GM12878 (cell line): ENCODE measurements at regions not wholly inside any gene's neighbourhood (a gene's known extent, or its start where the extent isn't known, plus 50 kb on each side); places are given as distances from the start of the nearest gene placed in this dataset.

Source experiments
- ATAC-seq: fragments of 200-7000 bp; cut with Tn5 transposase; 3 replicates; pipeline ENCODE4 v1.9.1; 2020; ENCODE audit warnings: mild to moderate bottlenecking, moderate library complexity
- BruUV-seq: library from RNA; stranded (reverse); fragments of 400-500 nt; replicated peaks from 2 replicates; lab custom pipeline; 2021; lab: Mats Ljungman, UMichigan
- CTCF ChIA-PET: fragments of 300-600 bp; sonication (Branson Sonifier 250); formaldehyde crosslinking; extraction: SDS; loops from one replicate; lab custom pipeline; 2021; ENCODE audit warnings: inconsistent platforms; lab: Yijun Ruan, JAX
- POLR2A ChIA-PET: fragments of 350-600 bp; formaldehyde crosslinking; extraction: SDS; loops from one replicate; lab custom pipeline; 2021; ENCODE audit warnings: inconsistent platforms; lab: Charles Lee
- RAD21 ChIA-PET: fragments of 300-600 bp; sonication (Branson Sonifier 250); formaldehyde crosslinking; loops from one replicate; lab custom pipeline; 2023; ENCODE audit warnings: antibody characterized with exemption; ENCODE audit not compliant: unreplicated experiment; lab: Charles Lee
- SMC1A ChIA-PET: fragments of 300-600 bp; sonication (Branson Sonifier 250); formaldehyde crosslinking; loops from one replicate; lab custom pipeline; 2023; ENCODE audit not compliant: unreplicated experiment, uncharacterized antibody; lab: Charles Lee
- DNase-seq: peaks from one replicate; pipeline ENCODE4 v3.0.0-alpha.2; 2011; ENCODE audit warnings: low read depth, low spot score
- FAIRE-seq: peaks from 3 replicates; lab custom pipeline; 2011; peaks lifted over from hg19 to GRCh38; lab: Jason Lieb, UNC
- H2AFZ ChIP-seq: 2 replicates; pipeline ENCODE4 v1.6.0; 2011; ENCODE audit warnings: low read depth, low read length, control low read depth; ENCODE audit not compliant: control insufficient read depth
- H3K27ac ChIP-seq: 2 replicates; pipeline ENCODE4 v1.5.1; 2011; ENCODE audit warnings: control low read depth; ENCODE audit not compliant: control insufficient read depth, insufficient read depth
- H3K27me3 ChIP-seq, 2 experiments: replicated peaks in 1 of 2; 2 replicates each; pipeline versions ENCODE4 v1.6.0 to v1.6.1; 2011; ENCODE audit warnings: low read length in 1 of 2; ENCODE audit not compliant: control insufficient read depth in 2 of 2, insufficient read depth in 2 of 2
- H3K36me3 ChIP-seq, 2 experiments: 2 replicates each; pipeline ENCODE4 v1.5.1; 2011; ENCODE audit warnings: low read length in 1 of 2; ENCODE audit not compliant: control insufficient read depth in 2 of 2, insufficient read depth in 2 of 2
- H3K4me1 ChIP-seq: 2 replicates; pipeline ENCODE4 v1.6.1; 2011; ENCODE audit warnings: mild to moderate bottlenecking, low read length, moderate library complexity, mixed read lengths; ENCODE audit not compliant: control insufficient read depth, insufficient read depth
- H3K4me2 ChIP-seq: 2 replicates; pipeline ENCODE4 v1.6.0; 2011; ENCODE audit warnings: control low read depth; ENCODE audit not compliant: control insufficient read depth, insufficient read depth
- H3K4me3 ChIP-seq: fragments of 200-600 bp; sonication (generic); 2 replicates; pipeline ENCODE4 v1.5.1; 2016
- H3K79me2 ChIP-seq: 2 replicates; pipeline ENCODE4 v1.6.0; 2011; ENCODE audit warnings: low read length; ENCODE audit not compliant: control insufficient read depth, insufficient read depth
- H3K9ac ChIP-seq: 2 replicates; pipeline ENCODE4 v1.8.0; 2011; ENCODE audit warnings: low read length, control low read depth, mixed read lengths; ENCODE audit not compliant: control insufficient read depth, insufficient read depth
- H3K9me3 ChIP-seq: replicated peaks from 3 replicates; pipeline ENCODE4 v1.5.1; 2011; ENCODE audit warnings: mild to moderate bottlenecking, low read length; ENCODE audit not compliant: control insufficient read depth, insufficient read depth
- H4K20me1 ChIP-seq: 2 replicates; pipeline ENCODE4 v1.6.0; 2011; ENCODE audit not compliant: control insufficient read depth, insufficient read depth
- ATF3 ChIP-seq: IDR thresholded peaks from 2 replicates; pipeline ENCODE4 v1.6.1; 2011; ENCODE audit warnings: low read depth, mild to moderate bottlenecking, low read length, moderate library complexity, borderline replicate concordance; ENCODE audit errors: extremely low read depth
- BRCA1 ChIP-seq: IDR thresholded peaks from 2 replicates; pipeline ENCODE4 v1.6.1; 2011; ENCODE audit warnings: low read depth, low read length, improper control_type of control experiment
- CREB1 ChIP-seq: IDR thresholded peaks from 2 replicates; pipeline ENCODE4 v1.6.1; 2012; ENCODE audit warnings: low read depth, mild to moderate bottlenecking, inconsistent platforms
- MEF2B ChIP-seq: fragments of 450-650 bp; IDR thresholded peaks from 2 replicates; pipeline ENCODE4 v1.6.1; 2018; ENCODE audit warnings: mild to moderate bottlenecking, moderate library complexity; ENCODE audit not compliant: partially characterized antibody, poor library complexity, severe bottlenecking
- NKRF ChIP-seq: fragments of 450-650 bp; conservative IDR thresholded peaks from 2 replicates; pipeline ENCODE4 v1.6.1; 2017; ENCODE audit warnings: mild to moderate bottlenecking, moderate library complexity
- NR2F1 ChIP-seq: fragments of 450-650 bp; conservative IDR thresholded peaks from 2 replicates; pipeline ENCODE4 v1.6.1; 2017; ENCODE audit warnings: mild to moderate bottlenecking
- PBX3 ChIP-seq: IDR thresholded peaks from 2 replicates; pipeline ENCODE4 v1.6.1; 2011; ENCODE audit warnings: mild to moderate bottlenecking, low read depth, low read length, moderate library complexity; ENCODE audit not compliant: insufficient replicate concordance
- PML ChIP-seq: IDR thresholded peaks from 2 replicates; pipeline ENCODE4 v1.6.1; 2012; ENCODE audit warnings: low read length, inconsistent platforms
- RAD51 ChIP-seq: fragments of 450-650 bp; IDR thresholded peaks from 2 replicates; pipeline ENCODE4 v1.6.1; 2016; ENCODE audit warnings: moderate library complexity, mild to moderate bottlenecking, inconsistent platforms
- RB1 ChIP-seq: fragments of 450-650 bp; formaldehyde crosslinking; IDR thresholded peaks from 2 replicates; pipeline ENCODE4 v1.6.1; 2017; ENCODE audit warnings: mild to moderate bottlenecking, borderline replicate concordance
- RFX5 ChIP-seq: IDR thresholded peaks from 2 replicates; pipeline ENCODE4 v1.6.1; 2011; ENCODE audit warnings: low read depth, low read length, improper control_type of control experiment
- SMC3 ChIP-seq: IDR thresholded peaks from 2 replicates; pipeline ENCODE4 v1.6.1; 2011; ENCODE audit warnings: low read length, improper control_type of control experiment, borderline replicate concordance
- SPI1 ChIP-seq: IDR thresholded peaks from 2 replicates; pipeline ENCODE4 v1.6.1; 2011; ENCODE audit warnings: low read depth, mild to moderate bottlenecking, low read length, moderate library complexity, borderline replicate concordance; ENCODE audit not compliant: insufficient read depth
- SREBF1 ChIP-seq: IDR thresholded peaks from 2 replicates; pipeline ENCODE4 v1.6.1; 2012; ENCODE audit warnings: mild to moderate bottlenecking, low read length
- SRF ChIP-seq, 2 experiments: IDR thresholded peaks; 2 replicates each; pipeline ENCODE4 v1.6.1; 2011; ENCODE audit warnings: low read depth in 2 of 2, low read length in 2 of 2, mild to moderate bottlenecking in 1 of 2, moderate library complexity in 1 of 2
- TCF12 ChIP-seq: IDR thresholded peaks from 2 replicates; pipeline ENCODE4 v1.6.1; 2011; ENCODE audit warnings: low read depth, mild to moderate bottlenecking, low read length
- YY1 ChIP-seq: IDR thresholded peaks from 2 replicates; pipeline ENCODE4 v1.6.1; 2011; ENCODE audit warnings: low read depth, mild to moderate bottlenecking, low read length
- WGBS: methylation state at CpG from one replicate; pipeline ENCODE4 v1.1.6; 2016; ENCODE audit warnings: low lambda C conversion rate; ENCODE audit not compliant: insufficient replicate concordance, insufficient coverage; ENCODE audit errors: missing lambda C conversion rate; 5-methylcytosine and 5-hydroxymethylcytosine counted together
- in situ Hi-C: fragments of 300-500 bp; cut with MboI; formaldehyde crosslinking; loops from 9 replicates; pipeline ENCODE4 v1.14.3; 2018; ENCODE audit warnings: mixed read lengths
- intact Hi-C: fragments of 100-400 bp; cut with micrococcal nuclease; formaldehyde crosslinking; loops from one replicate; pipeline ENCODE4 v1.14.2; 2022; ENCODE audit not compliant: unreplicated experiment

GRCh38 chr1:187876775-187877174, 1048.0 kb downstream of the PLA2G4A start (continued):
- TF ChIP-seq NR2F1 (no peak), NKRF (no peak)

- Histone ChIP-seq H3K9me3 (no peaks in the 10 kb centered on the region; the same call in 2 of the 3 replicates), H3K9ac (no peak overlapping the region), H2AFZ (no peak overlapping the region), H3K4me3 (no peak overlapping the region), H3K27ac (no peak overlapping the region), H3K4me2 (no peak overlapping the region), H3K36me3 (no peaks in the 10 kb centered on the region), H3K27me3 (no peaks in the 10 kb centered on the region), H3K79me2 (no peaks in the 10 kb centered on the region), H3K4me1 (no peaks in the 10 kb centered on the region), H4K20me1 (no peaks in the 10 kb centered on the region)
- 5% methylated on average over 5 of the region's 5 CpGs for WGBS
- ChIA-PET CTCF (no interaction called here), SMC1A (interaction anchor here (1.5 kb wide), 1 partner anchor 44 kb away, joined by 3 read pairs; no protein-coding TSS in a partner anchor), RAD21 (no interaction called here), POLR2A (no interaction called here)
- FAIRE-seq (no peak), DNase-seq (no peak), ATAC-seq (no peak)
- intact Hi-C loops (loop anchor here (5.0 kb wide), 1 partner anchor 110 kb away; no protein-coding TSS in a partner anchor), in situ Hi-C loops (no loop called here)
- no TSS peak for BruUV-seq
- no peak for TF ChIP-seq SPI1
- no peak for TF ChIP-seq BRCA1
- no peak for TF ChIP-seq MEF2B
- TF ChIP-seq PML: no peak
- TF ChIP-seq RB1: no peak
- no peak for TF ChIP-seq TCF12
- no peak for TF ChIP-seq SREBF1
- no peak for TF ChIP-seq RAD51
- no peak for TF ChIP-seq ATF3
- no peak for TF ChIP-seq CREB1
- TF ChIP-seq PBX3: no peak
- no peak for TF ChIP-seq SMC3
- no peak for TF ChIP-seq SRF (IDR thresholded peaks at IDR 0.05; ENCODE audit: low read depth in 2 of 2, low read length in 2 of 2)
- no peak for TF ChIP-seq RFX5
- no peak for TF ChIP-seq YY1
Measured at GRCh38 chr1:187877220-187877619, 1048.5 kb downstream of the PLA2G4A start.
